Heart right ventricle (tissue), 16 donors: ENCODE measurements at regions not wholly inside any gene's neighbourhood (a gene's known extent, or its start where the extent isn't known, plus 50 kb on each side); places are given as distances from the start of the nearest gene placed in this dataset.

Experiments used
- ATAC-seq, 8 donors: fragments of 200-7000 bp; cut with Tn5 transposase; one replicate each; pipeline ENCODE4 v1.9.1; 2020; ENCODE audit warnings: mild to moderate bottlenecking in 8 of 8, moderate library complexity in 8 of 8, moderate number of reproducible peaks in 1 of 8
- DNase-seq, 2 donors: peaks; one replicate each; pipeline ENCODE4 v3.0.0-alpha.2; 2020
- H3K27ac ChIP-seq, 10 donors: fragments of 200-600 bp; sonication (generic) in 2 of 10; one replicate each; pipeline versions ENCODE4 v1.5.0 to v1.8.0; 2020 to 2022; ENCODE audit warnings: mild to moderate bottlenecking in 3 of 10
- H3K27me3 ChIP-seq, 7 donors: fragments of 200-600 bp; one replicate each; pipeline ENCODE4 v1.8.0; 2021 to 2022; ENCODE audit warnings: mild to moderate bottlenecking in 2 of 7
- H3K36me3 ChIP-seq, 9 donors: fragments of 200-600 bp; sonication (generic) in 1 of 9; one replicate each; pipeline versions ENCODE4 v1.5.0 to v1.8.0; 2020 to 2022; ENCODE audit warnings: mild to moderate bottlenecking in 2 of 9
- H3K4me1 ChIP-seq, 9 donors: fragments of 200-600 bp; sonication (generic) in 1 of 9; one replicate each; pipeline versions ENCODE4 v1.5.0 to v1.8.0; 2020 to 2022; ENCODE audit warnings: mild to moderate bottlenecking in 4 of 9
- H3K4me3 ChIP-seq, 10 donors: fragments of 200-600 bp; sonication (generic) in 2 of 10; one replicate each; pipeline versions ENCODE4 v1.5.0 to v1.8.0; 2020 to 2022; ENCODE audit warnings: mild to moderate bottlenecking in 7 of 10, moderate library complexity in 2 of 10
- H3K9me3 ChIP-seq, 11 donors: fragments of 200-600 bp in 10 of 11; sonication (generic) in 2 of 11; one replicate each; pipeline versions ENCODE4 v1.5.0 to v1.8.0; 2013 to 2022; ENCODE audit warnings: mild to moderate bottlenecking in 2 of 11, control low read depth in 1 of 11, moderate library complexity in 1 of 11
- WGBS, 2 donors: extraction: QIAGEN DNeasy Blood & Tissue Kit; methylation state at CpG; one replicate each; pipeline ENCODE4 v1.1.7; 2013; ENCODE audit warnings: inconsistent platforms in 1 of 2; 5-methylcytosine and 5-hydroxymethylcytosine counted together
- intact Hi-C, 10 donors: fragments of 100-400 bp; cut with DNase I; formaldehyde crosslinking; loops; one replicate each; pipeline versions ENCODE4 v1.11.1 to v1.14.2; 2022
- TF ChIP-seq, protein P1 (sequence below), 9 donors: fragments of 200-600 bp; sonication (generic) in 2 of 9; IDR thresholded peaks; one replicate each; pipeline versions ENCODE4 v1.5.0 to v1.8.0; 2021 to 2022; ENCODE audit warnings: antibody characterized with exemption in 9 of 9, mild to moderate bottlenecking in 5 of 9, moderate library complexity in 1 of 9
- donor health status: Arrhythmogenic right ventricular cardiomyopathy.
- donor health status: ischemic (EF 13 %, LVEDD 7.1; RV severe dilation, severe dysfunction).
- donor health status: healthy with polysubstance abuse.
- donor health status: DM: no; HTN: yes; CAD: no.
- donor health status: DM: no; HTN: no; CAD: no.
- donor health status: ischemic (EF 25% LVEDD 6.9; RV normal size, moderate dysfunction).
- donor health status: ischemic (EF 25% LVEDD 5.7; RV mildly dilated, moderate dysfunction).
- donor health status: healthy.
- donor health status: DM: yes; HTN: yes; CAD: no.
- donor health status: Ischemic cardiomyopathy.
- donor health status: ischemic (EF 35%, LVEDD 5.7; RV mildly dilated, moderate dysfunction).
- donor health status: nonischemic (EF 11% LVEDD 7.7; RV severe dilation, severe dysfunction).
- donor health status: DM: yes; HTN: yes; CAD: no.
- donor health status: PGD.
- donor health status: ischemic (EF 29% LVEDD 5.4; RV normal size, mild dysfunction).
- donor health status: nonischemic (EF 23%, LVEDD 6.1; RV moderate dilation, normal function).

DNA sequence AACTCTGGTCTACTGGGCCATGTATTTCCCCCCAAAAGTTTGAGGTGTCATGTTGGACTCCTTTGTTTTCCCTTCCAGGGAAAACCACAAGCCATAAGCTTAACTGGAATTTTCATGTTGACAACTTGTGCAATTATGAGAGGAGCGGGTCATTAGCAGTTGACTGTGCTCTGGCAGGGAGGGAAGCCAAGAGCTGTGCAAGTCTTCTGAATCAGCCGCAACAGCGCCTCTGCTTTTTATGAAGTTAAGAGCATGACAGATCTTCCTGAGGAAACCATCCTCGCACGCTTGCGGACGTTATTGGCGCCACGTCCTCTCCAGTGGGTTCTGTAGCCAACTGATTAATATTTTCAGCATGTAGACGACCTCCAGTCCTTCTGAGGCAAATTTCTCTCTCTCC, 148.7 kb upstream of the MKI67 start:
- H3K4me1 ChIP-seq: peaks cover 0 to 9% (median 0%) of the 10 kb centered on the region in 9 donors
- H3K27ac ChIP-seq: no peak overlapping the region
- WGBS, 2 donors: 11 to 16% methylated on average over 10 of the region's 10 CpGs
- ATAC-seq (peak in 1 of 8 donors; percentile 72), DNase-seq (peak in 1 of 2 donors; percentile 13)
- peaks cover 0 to 81% (median 74%) of the 10 kb centered on the region in 7 donors for H3K27me3 ChIP-seq
- TF ChIP-seq, protein P1, sequence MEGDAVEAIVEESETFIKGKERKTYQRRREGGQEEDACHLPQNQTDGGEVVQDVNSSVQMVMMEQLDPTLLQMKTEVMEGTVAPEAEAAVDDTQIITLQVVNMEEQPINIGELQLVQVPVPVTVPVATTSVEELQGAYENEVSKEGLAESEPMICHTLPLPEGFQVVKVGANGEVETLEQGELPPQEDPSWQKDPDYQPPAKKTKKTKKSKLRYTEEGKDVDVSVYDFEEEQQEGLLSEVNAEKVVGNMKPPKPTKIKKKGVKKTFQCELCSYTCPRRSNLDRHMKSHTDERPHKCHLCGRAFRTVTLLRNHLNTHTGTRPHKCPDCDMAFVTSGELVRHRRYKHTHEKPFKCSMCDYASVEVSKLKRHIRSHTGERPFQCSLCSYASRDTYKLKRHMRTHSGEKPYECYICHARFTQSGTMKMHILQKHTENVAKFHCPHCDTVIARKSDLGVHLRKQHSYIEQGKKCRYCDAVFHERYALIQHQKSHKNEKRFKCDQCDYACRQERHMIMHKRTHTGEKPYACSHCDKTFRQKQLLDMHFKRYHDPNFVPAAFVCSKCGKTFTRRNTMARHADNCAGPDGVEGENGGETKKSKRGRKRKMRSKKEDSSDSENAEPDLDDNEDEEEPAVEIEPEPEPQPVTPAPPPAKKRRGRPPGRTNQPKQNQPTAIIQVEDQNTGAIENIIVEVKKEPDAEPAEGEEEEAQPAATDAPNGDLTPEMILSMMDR (IDR thresholded peaks at IDR 0.05): peak in 2 of 9 donors; percentile 14 to 16
- intact Hi-C loops: loop anchor here in 1 of 10 donors (10.0 kb wide), 1 partner anchor 140 kb away; no protein-coding TSS in a partner anchor
- H3K36me3 ChIP-seq: no peaks in the 10 kb centered on the region
- no peaks in the 10 kb centered on the region for H3K9me3 ChIP-seq
- no peak overlapping the region for H3K4me3 ChIP-seq

GRCh38 chr10:128275388-128276177, 149.4 kb upstream of the MKI67 start:
- no peak overlapping the region for H3K4me3 ChIP-seq
- H3K4me1 ChIP-seq: peaks cover 0 to 9% (median 0%) of the 10 kb centered on the region in 9 donors
- DNase-seq (no peak), ATAC-seq (no peak)
- intact Hi-C loops: loop anchor here in 1 of 10 donors (10.0 kb wide), 1 partner anchor 139 kb away; no protein-coding TSS in a partner anchor
- H3K36me3 ChIP-seq: no peaks in the 10 kb centered on the region
- 67 to 70% methylated on average over 19 of the region's 19 CpGs for WGBS, 2 donors
- H3K27me3 ChIP-seq: peaks cover 0 to 80% (median 68%) of the 10 kb centered on the region in 7 donors
- no peaks in the 10 kb centered on the region for H3K9me3 ChIP-seq
- H3K27ac ChIP-seq: no peak overlapping the region
- TF ChIP-seq, protein P1 (IDR thresholded peaks at IDR 0.05): no peak

DNA sequence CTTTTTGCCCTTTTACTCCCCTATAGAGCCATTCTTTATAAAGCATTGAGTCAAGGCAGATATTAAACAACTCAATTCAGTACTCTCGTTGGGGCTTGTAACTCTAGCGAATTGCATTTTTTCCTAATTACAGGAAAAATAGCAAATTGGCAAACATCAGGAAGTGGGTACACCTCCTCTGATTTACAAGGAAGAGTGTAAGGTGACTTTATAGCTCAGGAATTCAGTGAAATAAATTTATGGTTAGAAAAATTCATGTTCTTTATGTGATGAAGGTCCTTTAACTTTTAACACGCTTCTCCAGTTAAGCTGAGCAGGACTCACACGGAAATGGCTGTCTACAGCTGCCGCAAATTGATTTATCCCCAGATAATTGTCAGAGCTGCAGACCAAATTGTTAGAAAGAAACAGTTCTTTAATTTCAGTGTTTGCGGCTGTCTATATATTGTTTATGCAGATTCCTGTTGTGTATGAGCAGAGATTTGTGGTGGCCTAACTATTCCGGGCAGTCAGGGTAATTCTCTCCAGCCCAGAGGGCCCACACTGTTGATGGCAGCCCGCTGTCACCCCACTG, 151.1 kb upstream of the MKI67 start:
- 81 to 87% methylated on average over 8 of the region's 8 CpGs for WGBS, 2 donors
- DNase-seq (no peak), ATAC-seq (no peak)
- no peaks in the 10 kb centered on the region for H3K9me3 ChIP-seq
- H3K4me1 ChIP-seq: peaks cover 0 to 9% (median 0%) of the 10 kb centered on the region in 9 donors
- H3K27ac ChIP-seq: no peak overlapping the region
- H3K4me3 ChIP-seq: no peak overlapping the region
- TF ChIP-seq, protein P1 (IDR thresholded peaks at IDR 0.05): no peak
- no peaks in the 10 kb centered on the region for H3K36me3 ChIP-seq
- intact Hi-C loops: loop anchor here in 1 of 10 donors (10.0 kb wide), 1 partner anchor 137 kb away; no protein-coding TSS in a partner anchor
- peaks cover 0 to 74% (median 56%) of the 10 kb centered on the region in 7 donors for H3K27me3 ChIP-seq

GRCh38 chr10:128278362-128278761, 152.1 kb upstream of the MKI67 start:
- Histone ChIP-seq H3K27ac (no peak overlapping the region), H3K4me1 (peaks cover 0 to 9% (median 0%) of the 10 kb centered on the region in 9 donors), H3K36me3 (no peaks in the 10 kb centered on the region), H3K27me3 (peaks cover 0 to 69% (median 50%) of the 10 kb centered on the region in 7 donors), H3K4me3 (no peak overlapping the region), H3K9me3 (no peaks in the 10 kb centered on the region)
- intact Hi-C loops: loop anchor here in 1 of 10 donors (10.0 kb wide), 1 partner anchor 136 kb away; no protein-coding TSS in a partner anchor
- no peak for ATAC-seq
- TF ChIP-seq, protein P1 (IDR thresholded peaks at IDR 0.05): no peak
- 28 to 34% methylated on average over 7 of the region's 7 CpGs for WGBS, 2 donors
- no peak for DNase-seq
